ENCODE measurements at regions not wholly inside any gene's neighbourhood (a gene's known extent, or its start where the extent isn't known, plus 50 kb on each side); places are given as distances from the start of the nearest gene placed in this dataset.
"Not testable (repeated sequence)": the region's sequence is repeated elsewhere in the genome, so short reads cannot be mapped to it uniquely, and the experiment has no call there.

DNA sequence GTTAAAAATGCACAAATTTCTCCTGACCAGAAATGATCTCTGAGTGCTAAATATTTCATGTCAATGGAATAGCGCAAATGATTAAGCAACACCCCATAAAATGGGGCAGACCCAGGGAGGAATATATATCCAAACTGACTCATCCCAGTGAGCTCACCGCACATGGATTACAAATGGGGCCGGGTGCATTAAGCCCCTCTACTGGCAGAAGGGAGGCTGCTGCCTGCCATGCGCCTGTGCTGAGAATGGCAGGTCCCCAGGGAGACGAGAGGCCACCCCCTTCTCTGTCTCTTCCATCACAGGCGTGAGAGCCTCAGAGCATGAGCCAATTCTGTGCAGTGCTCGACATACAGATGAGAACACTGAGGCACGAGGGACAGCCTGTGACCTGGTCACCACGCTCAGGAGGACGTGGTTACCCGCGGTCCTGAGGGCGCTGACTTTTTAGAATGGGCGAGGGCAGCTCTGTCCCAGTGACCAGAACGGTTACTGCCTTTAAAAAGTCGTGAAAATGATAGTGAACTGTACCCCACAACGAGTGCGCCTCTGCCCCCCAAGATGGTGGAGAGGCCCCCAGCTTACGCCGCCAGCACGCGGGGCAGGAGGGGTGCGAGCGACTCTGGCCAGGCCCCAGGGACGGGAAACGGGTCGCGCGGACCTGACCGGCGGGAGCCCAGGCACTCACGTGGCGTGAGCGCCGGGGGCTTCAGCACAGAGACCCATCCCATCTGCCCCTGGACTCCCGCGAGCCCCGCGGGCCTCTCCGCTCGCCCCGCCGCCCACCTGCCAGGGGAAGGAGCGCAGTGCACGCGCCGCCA, 130.2 kb upstream of the ALDH3B2 start:
- DNase-seq (ENCODE audit: low read depth): not testable (repeated sequence)

DNA sequence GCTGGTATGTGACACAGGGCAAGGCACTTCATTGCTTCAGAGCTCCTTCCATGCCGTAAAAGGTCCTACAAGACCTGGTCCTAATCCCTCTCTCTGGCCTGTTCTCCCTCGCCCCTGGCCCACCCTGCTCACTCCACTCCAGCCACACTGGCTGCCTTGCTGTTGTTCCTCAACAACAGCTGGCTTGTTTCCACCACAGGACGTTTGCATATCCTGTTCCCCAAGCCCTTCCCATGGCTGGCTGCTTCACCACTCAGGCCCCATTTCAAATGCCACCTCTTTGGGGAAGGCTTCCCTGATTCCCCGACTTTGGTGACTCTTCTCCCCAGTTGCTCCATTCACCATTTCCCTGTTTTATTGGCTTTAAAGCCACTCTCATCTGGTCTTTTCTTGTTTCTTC, 129.1 kb upstream of the ALDH3B2 start:
- not testable (repeated sequence) for DNase-seq (ENCODE audit: low read depth)

DNA sequence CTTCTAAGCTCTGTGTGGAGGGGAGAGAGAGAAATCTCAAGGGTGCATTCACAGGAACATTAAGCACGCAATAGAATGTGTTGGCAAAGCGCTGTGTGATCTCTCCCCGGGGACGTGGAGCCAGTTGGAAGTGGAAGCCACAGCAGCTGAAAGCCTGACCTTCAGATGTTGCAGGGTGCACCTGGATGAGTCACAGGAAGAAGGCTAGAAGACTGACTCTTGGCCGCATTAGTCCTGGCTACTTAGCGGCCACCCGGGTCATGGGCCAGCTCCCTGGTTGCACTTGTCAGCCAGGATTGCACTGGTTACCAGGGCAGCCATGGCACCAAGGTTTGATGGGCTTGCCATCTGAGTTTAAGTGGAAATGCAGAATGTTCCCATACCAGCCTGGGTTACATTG, 128.6 kb upstream of the ALDH3B2 start:
- not testable (repeated sequence) for DNase-seq (ENCODE audit: low read depth)

DNA sequence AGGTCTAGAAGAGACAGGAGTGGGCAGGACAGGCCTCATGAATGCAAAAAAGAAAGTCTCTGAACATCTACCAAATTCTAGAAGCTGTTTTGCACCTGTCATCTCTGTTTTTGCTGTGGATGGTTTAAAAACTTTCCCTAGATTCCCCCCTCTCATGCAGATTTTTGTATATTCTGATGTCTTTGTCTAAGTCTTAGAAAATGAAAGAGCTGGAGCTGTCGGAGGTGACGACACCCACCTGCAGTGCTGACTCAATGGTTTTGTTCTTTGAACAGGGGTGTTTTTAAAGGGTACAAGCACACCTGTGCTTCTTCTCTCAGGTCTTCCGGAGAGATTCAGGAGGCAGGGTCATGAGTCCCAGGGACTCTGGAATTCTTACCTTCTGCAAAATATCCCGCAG, 128.2 kb upstream of the ALDH3B2 start:
- not testable (repeated sequence) for DNase-seq (ENCODE audit: low read depth)

DNA sequence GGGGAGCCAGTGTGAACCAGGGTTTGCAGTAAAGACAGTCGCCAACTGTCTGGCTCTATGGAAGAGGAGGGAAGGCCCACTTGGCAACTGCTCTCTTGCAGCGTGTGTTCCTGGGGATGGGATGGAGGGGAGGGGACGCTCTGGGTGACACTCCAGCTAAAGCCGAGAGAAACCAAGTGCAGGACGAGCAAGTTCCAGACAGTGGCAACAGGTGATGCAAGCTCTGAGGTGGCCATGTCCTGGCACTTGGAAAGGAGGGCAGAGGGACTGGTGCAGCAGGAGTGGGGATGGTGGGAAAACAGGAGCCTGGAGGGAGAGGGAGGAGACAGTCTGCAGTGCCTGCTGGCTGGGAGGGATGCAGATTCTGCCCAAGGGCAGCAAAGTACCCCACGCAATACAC, 127.0 kb upstream of the ALDH3B2 start:
- not testable (repeated sequence) for DNase-seq (ENCODE audit: low read depth)

DNA sequence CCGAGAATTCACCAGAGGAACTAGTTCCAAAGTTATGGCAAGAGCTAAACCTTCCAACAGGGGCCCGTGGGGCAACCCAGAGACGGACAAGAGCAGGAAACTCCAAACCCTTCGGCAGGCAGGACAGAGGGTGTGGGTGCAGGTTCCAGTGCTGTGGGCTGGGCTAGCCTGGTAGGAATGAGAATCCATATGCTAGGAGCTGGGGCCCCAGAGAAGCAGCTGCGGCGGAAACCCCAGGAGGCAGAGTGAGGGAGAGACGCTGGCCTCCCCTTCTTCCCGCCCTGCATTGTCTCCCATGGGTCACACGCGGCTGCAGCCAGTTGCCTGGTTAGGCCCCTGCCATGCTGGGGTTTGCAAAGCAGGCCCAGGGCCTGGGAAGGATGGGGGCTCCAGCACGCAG, 126.2 kb upstream of the ALDH3B2 start:
- DNase-seq (ENCODE audit: low read depth): not testable (repeated sequence)

DNA sequence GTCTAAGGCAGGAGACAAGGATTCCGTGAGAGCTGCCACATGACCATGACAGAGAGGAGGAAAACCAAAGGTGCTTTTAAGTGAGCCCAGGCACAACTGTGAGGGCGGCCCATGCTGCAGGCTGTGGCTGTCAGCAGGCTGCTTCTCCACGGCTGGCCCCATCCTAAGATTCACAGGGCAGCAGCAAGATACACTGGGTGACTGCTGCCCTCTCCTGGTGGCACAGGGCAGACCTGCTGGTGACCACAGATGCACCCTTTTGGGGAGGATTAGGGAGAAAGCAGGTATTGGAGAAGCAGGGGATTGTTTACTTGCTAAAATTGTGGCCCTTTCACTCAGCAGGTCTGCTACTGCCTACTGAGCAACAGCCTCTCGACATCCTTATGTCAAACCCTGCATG, 125.4 kb upstream of the ALDH3B2 start:
- DNase-seq (ENCODE audit: low read depth): not testable (repeated sequence)

DNA sequence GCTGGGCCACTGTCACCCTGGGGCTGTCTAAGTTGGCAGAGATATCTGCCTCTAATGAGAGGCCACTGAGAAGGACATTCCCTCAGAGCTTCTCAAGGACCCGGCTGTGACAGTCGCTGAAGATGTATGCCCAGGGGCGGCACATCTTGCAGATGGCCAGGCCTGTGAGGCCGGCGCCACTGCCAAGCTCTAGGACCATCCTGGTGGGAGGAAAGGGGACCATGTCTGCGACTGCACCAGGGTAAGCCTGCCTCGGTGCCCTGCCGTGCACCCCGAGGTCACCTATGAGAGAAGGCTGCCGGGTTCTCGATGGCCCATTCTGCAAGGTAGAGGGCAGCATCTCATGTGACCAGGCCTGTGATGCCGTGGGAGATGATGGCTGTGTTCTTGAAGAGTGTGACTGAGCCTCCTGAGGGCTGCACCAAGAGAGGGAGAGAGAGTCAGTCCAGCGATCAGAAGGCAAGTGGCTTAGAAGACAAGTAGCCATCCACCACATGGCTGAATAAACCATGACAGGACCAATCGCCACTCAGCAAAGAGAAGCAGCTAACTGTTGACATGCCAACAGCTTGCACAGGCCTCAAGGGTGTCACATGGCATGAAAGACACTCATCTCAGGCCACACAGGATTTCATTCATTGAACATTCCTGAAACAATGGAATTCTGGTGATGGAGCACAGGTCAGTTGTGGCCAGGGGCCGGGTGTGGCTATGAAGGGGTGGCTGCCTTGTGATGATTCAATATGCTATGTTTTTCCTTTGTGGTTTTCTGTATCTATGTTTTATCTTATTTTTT, 123.5 kb upstream of the ALDH3B2 start:
- not testable (repeated sequence) for DNase-seq (ENCODE audit: low read depth)

DNA sequence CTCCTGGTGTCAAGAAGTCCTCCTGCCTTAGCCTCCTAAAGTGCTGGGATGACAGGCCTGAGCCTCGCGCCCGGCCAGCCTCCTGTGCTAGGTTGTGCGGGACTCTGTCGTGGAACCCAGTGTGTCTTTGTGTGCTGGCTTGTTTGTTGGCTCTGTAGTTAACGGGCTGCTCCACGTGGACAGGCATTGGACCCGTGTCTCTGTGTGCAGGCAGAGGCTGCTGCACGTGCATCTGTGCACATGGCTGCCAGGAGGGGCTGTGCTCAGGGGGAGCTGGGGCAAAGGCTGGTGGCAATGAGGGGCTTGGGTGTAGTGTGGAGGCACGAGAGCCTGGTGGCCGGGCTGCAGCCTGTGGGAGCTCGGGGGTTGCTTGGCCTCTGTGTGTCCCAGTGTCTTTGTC, 121.3 kb upstream of the ALDH3B2 start:
- DNase-seq (ENCODE audit: low read depth): no peak

DNA sequence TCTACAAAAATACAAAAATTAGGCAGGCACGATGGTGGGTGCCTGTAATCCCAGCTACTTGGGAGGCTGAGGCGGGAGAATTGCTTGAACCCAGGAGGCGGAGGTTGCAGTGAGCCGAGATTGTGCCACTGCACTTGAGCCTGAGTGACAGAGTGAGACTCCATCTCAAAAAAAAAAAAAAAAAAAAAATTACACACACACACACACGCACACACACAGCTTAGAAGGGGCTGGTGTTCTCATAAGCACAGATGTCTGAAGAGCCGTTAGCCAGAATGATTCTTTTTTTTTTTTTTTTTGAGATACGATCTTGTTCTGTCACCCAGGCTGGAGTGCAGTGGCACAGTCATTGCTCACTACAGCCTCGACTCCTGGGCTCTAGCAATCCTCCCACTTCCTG, 119.3 kb upstream of the ALDH3B2 start:
- not testable (repeated sequence) for DNase-seq (ENCODE audit: low read depth)

DNA sequence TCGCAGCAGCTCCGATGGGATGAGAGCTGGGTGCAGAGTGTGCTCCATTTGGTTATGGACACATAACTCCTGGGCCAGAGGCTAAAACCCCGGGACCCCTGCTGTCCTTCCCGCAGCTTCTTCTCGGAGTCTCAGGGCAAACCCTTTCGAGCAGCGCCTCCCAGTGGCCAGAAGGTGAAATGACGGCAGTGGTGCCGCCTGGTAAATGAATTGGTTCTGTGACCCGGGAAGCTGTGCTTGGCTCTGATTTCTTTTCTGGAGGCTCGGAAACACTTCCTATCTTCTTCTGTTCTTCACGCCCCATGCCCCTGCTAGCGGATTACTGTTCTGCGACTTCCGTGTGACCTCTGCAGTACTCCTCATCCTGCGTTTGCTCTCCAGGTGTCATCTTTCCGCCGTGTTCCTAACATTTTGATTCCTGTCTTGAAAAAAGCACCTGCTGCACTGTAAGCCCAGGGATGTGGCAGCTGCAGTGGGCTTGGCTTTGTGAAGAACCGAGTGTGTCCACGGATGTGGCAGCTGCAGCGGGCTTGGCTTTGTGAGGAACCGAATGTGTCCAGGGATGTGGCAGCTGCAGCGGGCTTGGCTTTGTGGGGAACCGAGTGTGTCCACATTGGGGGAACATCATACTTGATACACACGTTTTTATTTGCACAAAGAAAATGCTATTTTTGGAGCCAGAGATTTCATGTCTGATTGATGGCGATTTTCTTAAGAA, 118.0 kb upstream of the ALDH3B2 start:
- DNase-seq (ENCODE audit: low read depth): not testable (repeated sequence)

DNA sequence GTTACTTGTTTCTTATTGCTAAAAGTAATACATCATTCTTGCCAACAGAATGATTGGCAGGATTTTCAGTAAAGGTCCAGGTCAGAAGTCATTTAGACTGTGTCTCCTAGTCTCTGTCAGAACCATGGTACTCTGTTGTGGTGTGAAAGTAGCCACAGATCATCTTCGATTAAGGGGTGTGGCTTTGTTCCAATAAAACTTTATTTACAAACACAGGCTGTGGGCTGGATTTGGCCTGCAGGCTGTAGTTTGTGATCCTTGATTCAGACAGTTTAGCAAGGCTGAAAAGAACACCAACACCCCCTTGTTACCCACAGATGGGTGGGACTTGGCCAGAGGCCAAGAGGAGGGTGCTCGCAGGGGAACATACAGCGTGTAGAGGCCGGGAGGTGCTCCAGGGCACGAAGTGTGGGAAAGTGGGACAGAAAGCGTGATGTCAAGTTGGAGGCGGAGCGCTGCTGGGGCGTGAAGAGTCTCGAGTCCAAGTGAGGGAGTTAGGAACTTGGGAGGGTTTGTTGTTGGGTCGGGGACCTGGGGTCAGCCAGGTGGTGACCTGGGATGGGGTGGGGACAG, 117.3 kb upstream of the ALDH3B2 start:
- DNase-seq (ENCODE audit: low read depth): not testable (repeated sequence)

DNA sequence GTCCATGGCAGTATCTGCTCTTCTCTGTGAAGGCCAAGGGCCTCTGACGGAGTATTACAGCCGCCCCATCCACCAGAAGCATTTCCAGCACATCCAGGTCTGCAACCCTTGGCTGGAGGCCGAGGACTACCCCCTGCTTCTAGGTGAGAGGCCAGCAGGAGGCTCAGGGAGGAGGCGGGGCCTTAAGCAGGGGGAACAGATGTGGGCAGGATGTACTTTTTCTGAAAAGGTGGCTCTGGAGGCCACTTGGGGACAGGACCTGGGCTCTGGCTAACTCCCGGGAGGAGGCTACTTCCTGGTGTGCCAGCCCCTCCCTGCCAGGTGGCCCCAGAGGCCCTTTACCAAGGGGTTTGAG, 113.9 kb upstream of the ALDH3B2 start:
- DNase-seq (ENCODE audit: low read depth): not testable (repeated sequence)

DNA sequence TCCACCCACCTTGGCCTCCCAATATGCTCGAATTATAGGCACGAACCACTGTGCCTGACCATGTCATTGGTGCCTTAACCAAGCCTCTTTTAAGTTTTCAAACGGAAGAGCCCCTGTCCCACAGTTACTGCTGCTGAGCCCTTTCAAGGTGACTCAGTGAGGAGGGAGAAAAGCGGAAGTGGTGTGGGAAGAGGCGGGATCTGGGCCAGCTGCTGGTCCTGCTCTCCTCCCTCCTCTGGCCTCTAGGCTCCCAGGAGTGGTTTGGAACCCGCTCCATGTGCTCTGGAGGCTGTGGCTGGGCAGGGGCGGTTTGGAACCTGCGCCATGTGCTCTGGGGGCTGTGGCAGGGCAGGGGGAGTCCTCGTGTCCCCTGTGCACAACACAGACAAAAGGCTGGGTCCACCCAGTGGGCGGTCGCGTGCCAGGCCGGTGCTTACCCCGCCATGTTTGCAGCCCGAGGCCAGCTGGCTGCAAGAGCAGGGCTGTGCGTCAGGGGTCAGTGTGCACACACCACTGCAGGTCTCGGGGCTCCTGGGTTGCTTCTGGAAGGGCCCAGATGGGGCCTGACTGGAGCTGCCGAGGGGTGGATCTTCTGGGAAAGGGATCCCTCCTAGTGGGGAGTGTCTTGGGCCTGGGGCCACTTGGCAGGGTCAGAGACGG, 113.4 kb upstream of the ALDH3B2 start:
- DNase-seq (ENCODE audit: low read depth): not testable (repeated sequence)

DNA sequence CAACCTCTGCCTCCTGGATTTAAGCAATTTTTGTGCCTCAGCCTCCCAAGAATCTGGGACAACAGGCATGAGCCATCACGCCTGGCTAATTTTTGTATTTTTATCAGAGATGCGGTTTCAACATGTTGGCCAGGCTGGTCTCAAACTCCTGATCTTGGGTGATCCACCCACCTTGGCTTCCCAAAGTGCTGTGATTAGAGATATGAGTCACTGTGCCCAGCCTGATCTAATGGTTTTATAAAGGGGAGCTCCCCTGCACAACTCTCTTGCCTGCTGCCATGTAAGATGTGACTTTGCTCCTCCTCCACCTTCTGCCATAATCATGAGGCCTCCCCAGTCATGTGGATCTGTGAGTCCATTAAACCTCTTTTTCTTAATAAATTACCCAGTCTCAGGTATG, 107.5 kb upstream of the ALDH3B2 start:
- DNase-seq (ENCODE audit: low read depth): not testable (repeated sequence)

DNA sequence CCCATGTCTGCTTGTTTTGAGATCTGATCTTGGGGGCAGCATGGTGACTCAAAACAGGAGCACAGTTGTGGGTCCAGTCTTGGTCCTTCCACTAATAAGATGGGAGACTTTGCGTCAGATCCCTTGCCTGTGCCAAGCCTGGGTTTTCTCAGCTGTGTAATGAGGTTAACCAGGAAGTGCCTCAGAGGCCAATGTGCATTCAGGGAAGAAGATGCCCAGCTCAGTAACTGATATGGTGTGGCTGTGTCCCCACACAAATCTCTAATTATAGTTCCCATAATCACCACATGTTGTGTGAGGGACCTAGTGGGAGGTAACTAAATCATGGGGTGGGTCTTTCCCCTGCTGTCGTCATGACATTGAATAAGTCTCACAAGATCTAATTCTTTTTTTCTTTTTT, 107.1 kb upstream of the ALDH3B2 start:
- not testable (repeated sequence) for DNase-seq (ENCODE audit: low read depth)

DNA sequence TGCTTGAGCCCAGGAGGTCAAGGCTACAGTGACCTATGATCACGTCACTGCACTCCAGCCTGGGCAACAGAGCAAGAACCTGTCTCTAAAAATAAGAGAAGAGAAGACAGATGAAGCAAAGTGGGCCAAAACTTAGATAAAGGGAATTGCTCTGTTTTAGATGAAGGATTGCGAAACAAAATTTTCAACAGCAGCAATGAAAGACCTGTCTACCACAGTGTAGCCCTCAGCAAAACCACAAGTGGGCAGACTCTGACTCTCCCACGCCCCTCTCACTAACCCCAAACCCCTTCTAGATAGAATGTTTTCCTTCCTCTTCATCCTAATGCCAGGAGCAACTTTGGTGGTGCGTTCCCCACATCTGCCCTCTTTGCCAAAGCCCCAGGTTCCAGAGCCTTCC, 105.6 kb upstream of the ALDH3B2 start:
- DNase-seq (ENCODE audit: low read depth): no peak

DNA sequence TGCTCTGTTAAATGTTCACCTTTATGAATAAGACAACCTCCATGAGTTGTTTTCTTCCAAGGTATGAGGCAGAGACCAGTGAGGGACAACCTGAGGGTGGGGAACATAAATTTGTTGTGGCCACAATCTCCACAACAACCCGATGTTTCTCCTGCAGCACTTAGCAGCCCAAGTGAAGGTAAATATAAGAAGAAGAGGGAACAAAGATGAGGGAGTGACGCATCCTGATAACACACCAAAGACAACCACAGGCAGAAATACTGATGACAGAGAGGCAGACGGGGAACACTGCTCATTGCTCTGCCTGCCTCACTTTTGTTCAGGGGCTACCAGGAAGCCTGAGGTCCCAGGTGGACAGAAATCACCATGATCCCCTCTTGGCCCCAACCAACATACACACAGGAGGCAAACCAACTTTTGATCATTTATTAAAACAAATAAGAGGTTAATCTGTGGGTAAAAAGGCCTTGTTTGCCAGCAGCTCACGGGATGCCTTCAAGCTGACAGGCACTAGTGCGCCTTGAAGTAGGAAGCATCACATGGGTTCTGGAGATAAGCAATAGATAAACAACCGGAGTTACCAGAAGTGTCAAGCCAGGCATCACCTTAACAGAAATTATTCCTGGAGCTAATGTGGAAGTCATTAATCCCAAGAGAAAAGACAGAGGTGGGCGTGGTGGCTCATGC, 104.9 kb upstream of the ALDH3B2 start:
- DNase-seq (ENCODE audit: low read depth): not testable (repeated sequence)

DNA sequence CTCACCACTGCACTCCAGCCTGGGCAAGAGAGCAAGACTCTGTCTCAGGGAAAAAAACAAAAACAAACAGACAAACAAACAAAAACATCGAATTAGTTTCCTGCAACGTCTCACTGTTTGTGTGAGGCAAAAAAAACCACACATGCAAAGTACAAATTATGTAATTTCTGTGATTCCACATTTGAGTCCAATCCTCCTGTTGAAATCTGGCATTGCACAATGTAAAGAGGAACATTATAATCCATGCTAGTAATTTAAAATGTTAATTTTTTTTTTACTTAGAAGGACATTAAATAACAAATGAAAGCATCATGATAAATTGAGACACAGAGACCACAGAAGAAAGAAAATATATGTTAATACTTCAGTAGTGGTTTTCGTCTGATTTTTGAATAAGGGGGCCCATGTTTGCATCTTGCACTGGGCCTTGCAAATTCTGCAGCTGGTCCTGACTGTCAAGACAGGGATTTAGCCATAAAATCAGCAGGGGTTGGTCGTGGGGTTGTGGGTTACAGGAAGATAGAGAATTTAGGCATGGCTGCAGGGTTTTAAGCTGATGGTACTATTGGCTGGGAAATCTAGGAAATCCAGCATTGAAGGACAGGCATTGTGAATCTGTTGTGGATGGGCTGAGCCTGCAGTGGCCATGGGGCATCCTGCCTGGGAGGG, 102.6 kb upstream of the ALDH3B2 start:
- no peak for DNase-seq (ENCODE audit: low read depth)

DNA sequence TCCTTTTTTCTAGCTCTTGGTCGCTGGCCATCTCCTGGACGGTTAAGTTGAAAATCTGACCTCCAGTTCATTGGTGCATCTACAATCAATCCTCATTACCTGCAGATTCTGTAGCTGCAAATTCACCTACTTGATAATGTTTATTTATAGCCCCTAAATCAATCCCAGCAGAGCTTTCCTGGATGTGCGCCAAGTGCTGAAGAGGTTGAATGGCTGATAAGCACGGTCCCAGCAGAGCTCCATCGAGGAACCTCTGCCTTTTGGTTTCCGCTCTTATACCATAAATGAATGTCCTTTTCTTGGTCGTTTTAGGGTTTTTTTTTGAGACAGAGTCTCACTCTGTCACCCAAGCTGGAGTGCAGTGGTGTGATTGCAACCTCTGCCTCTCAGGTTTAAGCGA, 99.8 kb upstream of the ALDH3B2 start:
- DNase-seq (ENCODE audit: low read depth): not testable (repeated sequence)

Data from stimulated activated CD8-positive, alpha-beta memory T cell treated with anti-CD3 and anti-CD28 coated beads, Interleukin-15, amount 100 ng/mL, for 1 hour (primary cell).